Adipocyte (in vitro differentiated cells): ENCODE measurements at regions not wholly inside any gene's neighbourhood (a gene's known extent, or its start where the extent isn't known, plus 50 kb on each side); places are given as distances from the start of the nearest gene placed in this dataset.

Experiments used
- DNase-seq: peaks from one replicate; pipeline ENCODE4 v3.0.0-alpha.2; 2015; ENCODE audit warnings: low read depth
- H3K27me3 ChIP-seq: replicated peaks from 2 replicates; pipeline ENCODE4 v1.7.0; 2013; ENCODE audit warnings: mild to moderate bottlenecking, low read length, moderate library complexity; ENCODE audit not compliant: control insufficient read depth, insufficient read depth
- H3K36me3 ChIP-seq: 2 replicates; pipeline ENCODE4 v1.7.0; 2013; ENCODE audit warnings: low read length, mild to moderate bottlenecking, moderate library complexity; ENCODE audit not compliant: control insufficient read depth, insufficient read depth, severe bottlenecking
- H3K4me1 ChIP-seq: 2 replicates; pipeline ENCODE4 v1.7.0; 2013; ENCODE audit warnings: mild to moderate bottlenecking, low read length, moderate library complexity; ENCODE audit not compliant: control insufficient read depth, insufficient read depth
- H3K4me3 ChIP-seq: 2 replicates; pipeline ENCODE4 v1.7.0; 2013; ENCODE audit warnings: mild to moderate bottlenecking, low read length, moderate library complexity
- H3K9ac ChIP-seq: 2 replicates; pipeline ENCODE4 v1.7.0; 2013; ENCODE audit warnings: mild to moderate bottlenecking, low read length, moderate library complexity
- H3K9me3 ChIP-seq: 2 replicates; pipeline ENCODE4 v1.7.0; 2013; ENCODE audit warnings: mild to moderate bottlenecking, low read length, moderate library complexity; ENCODE audit not compliant: control insufficient read depth

DNA sequence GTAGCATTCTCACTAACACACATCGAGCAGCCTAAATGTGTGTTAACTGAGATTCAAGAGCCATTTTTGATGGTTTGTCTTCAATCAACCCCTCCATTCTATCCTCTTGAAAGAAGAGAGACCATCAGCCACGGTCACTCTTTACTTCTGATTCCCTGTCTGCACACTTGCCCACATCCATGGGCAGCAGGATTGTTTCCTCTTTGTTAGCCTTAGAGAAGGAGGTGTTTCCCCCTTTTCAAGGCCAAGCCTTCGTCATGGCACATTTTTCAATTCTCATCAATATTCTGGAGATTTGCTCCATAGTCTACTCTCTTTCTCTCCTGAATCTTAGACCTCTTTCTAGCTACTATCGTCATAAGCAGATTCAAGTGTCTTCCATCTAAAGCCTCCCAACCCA, 522.4 kb upstream of the NAALADL2 start:
- Histone ChIP-seq H3K9ac (no peak overlapping the region), H3K9me3 (no peaks in the 10 kb centered on the region), H3K4me3 (no peak overlapping the region), H3K36me3 (no peaks in the 10 kb centered on the region), H3K27me3 (no peaks in the 10 kb centered on the region), H3K4me1 (peaks cover 7% of the 10 kb centered on the region)
- DNase-seq, result no peak

DNA sequence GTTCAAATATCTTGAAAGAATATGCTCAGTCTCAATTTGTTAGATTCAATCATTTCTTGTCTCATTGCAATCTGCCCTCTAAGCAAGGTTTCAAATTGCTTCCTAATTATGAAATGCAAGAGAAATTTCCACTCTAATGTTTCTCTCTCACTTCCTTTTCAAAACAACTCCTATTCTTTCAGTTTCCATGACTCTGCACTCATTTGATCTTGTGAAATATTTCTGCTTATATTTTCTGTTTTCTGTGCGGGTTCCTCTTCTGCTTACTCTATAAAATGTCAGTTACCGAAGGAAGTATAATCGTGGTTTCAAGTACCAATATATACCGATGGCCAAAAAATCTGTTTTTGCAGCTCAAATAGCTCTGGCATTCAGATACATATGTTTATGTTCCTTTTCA, 521.9 kb upstream of the NAALADL2 start:
- no peaks in the 10 kb centered on the region for H3K27me3 ChIP-seq
- no peak overlapping the region for H3K4me3 ChIP-seq
- DNase-seq, result peak; percentile 58

DNA sequence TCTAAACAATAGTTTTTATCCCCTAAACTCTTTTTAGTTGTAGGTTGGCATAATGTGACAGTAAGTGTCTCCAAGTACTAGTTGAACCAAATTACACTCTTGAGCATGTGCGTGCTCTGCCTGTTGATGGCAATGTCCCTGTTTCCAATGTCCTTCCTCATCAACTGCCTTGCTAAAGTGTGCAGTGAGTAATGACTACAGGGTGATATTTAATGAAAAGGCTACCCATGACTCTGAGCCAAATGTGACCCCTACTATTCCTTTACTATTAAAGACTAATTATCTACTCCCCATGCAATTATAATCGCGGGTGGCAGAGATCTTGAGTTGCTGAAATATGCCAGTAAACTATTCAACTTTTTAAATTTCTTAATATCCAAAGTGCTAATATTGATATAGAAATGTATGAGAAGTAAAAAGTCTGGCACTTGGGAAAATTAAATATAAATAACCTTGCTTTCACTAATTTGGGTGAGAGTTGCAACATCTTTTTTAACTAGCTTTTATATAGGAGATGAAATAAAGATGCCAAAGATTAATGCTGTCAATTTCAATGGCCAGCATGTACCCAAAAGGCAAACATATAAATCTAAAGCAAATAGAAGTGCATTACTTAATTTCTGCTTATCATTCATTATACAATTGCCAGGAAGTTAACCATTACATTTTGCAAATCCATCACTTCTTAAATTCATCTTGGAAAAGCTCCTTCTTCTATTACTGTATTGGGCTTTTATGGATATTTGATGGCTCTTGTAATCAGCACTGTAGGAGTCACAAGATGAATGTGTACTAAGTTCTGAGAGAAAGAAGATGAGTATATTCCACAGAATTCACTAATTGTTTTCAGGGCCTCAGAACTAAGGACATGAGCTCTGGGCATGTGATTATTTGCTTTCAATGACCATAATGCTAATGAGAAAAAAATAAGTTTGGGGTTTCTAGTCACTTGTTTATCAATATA, 518.2 kb upstream of the NAALADL2 start:
- no peak for DNase-seq
- Histone ChIP-seq H3K27me3 (no peaks in the 10 kb centered on the region), H3K9me3 (no peaks in the 10 kb centered on the region), H3K9ac (no peak overlapping the region), H3K4me3 (no peak overlapping the region), H3K36me3 (no peaks in the 10 kb centered on the region), H3K4me1 (peaks cover 23% of the 10 kb centered on the region)

More for the DNA sequence above, 521.9 kb upstream of the NAALADL2 start:
- H3K36me3 ChIP-seq, result no peaks in the 10 kb centered on the region
- no peak overlapping the region for H3K9ac ChIP-seq
- no peaks in the 10 kb centered on the region for H3K9me3 ChIP-seq
- H3K4me1 ChIP-seq, result peaks cover 7% of the 10 kb centered on the region

DNA sequence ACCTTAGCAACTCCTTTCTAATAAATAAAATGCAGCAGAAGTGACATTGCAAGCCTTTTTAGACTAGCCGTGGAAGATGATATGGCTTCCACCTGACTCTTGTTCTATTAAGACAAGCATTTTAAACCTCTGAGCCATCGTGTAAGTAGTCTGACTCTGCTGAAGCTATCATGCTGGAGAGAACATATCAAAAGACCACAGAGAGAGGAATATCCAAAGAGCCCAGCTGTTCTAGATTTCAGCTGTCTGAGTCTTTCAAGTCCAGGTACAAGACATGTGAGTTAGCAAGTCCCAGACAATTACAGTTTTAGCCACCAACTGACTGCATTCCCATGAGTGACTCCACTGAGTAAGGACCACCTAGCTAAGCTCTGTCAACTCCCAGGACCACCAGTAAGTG, 517.0 kb upstream of the NAALADL2 start:
- DNase-seq, result no peak
- H3K4me3 ChIP-seq, result no peak overlapping the region
- H3K4me1 ChIP-seq, result peaks cover 23% of the 10 kb centered on the region
- H3K9ac ChIP-seq, result no peak overlapping the region
- H3K27me3 ChIP-seq, result no peaks in the 10 kb centered on the region
- H3K9me3 ChIP-seq, result no peaks in the 10 kb centered on the region
- no peaks in the 10 kb centered on the region for H3K36me3 ChIP-seq

DNA sequence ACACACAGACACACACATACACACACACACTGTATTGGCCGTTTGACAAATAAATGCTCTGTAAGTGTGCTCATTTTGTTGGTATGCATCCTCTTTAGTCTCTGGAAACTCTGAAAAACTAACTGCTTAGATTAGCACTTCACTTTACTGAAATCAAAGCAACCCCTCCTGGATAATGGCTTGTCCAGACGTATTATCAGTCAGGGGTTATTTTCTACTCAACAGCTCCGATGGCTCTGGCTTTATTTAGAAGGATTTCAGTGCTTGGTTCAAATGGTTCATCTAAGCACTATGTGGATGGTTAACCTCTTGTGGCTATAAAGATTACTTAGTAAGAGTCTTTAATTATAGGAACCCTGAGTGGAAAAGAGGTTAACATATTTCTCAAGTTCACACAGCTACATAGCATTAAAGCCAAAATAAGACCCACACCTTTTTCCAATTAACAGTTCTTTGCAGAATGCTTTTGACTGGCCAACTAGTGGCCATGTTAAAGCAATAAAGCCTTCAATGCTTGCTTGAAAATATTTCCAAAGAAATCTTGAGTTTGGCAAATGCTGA, 516.1 kb upstream of the NAALADL2 start:
- no peak overlapping the region for H3K4me3 ChIP-seq
- H3K9ac ChIP-seq, result no peak overlapping the region
- no peaks in the 10 kb centered on the region for H3K36me3 ChIP-seq
- peaks cover 19% of the 10 kb centered on the region for H3K4me1 ChIP-seq
- H3K27me3 ChIP-seq, result no peaks in the 10 kb centered on the region
- DNase-seq, result peak; percentile 53
- no peaks in the 10 kb centered on the region for H3K9me3 ChIP-seq

DNA sequence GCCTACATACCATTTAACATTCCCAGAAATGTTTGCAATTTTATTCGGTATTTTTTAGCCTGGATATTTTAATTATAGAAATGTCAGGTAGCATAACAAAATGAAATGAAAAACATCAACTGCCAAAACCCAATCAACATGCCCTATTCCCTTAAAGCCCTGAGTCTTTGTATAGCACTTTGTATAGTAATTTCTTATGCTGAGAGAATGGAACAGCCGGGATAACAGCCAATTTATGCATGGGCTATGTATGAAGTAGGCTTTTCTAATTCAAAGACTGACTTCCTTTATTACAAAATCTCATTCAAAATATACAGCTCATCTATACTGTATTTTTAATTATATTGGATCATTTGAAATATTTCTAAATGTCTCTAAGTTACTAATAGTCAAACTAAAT, 513.0 kb upstream of the NAALADL2 start:
- H3K36me3 ChIP-seq, result no peaks in the 10 kb centered on the region
- no peak for DNase-seq
- H3K4me1 ChIP-seq, result peaks cover 15% of the 10 kb centered on the region

DNA sequence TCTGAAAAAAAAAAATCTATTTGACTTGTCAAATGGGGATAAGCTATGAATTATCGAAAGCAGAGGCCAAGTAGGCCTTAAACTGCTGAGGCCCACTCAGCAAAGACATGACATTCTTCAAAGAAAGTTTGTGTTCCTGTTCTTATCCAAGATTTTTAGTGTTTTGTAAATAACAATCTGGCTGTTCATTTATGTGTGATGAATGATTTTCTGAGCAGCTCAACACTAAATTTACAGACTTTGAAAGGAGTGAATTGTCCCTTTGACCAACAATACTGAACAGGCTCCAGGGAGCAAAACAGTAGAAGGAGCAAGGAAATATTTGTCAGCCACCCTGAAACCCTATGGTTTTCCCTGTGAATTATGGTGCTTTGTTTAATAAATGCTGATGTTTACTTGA, 512.6 kb upstream of the NAALADL2 start:
- no peak overlapping the region for H3K9ac ChIP-seq
- H3K4me3 ChIP-seq, result no peak overlapping the region
- no peak for DNase-seq
- no peaks in the 10 kb centered on the region for H3K27me3 ChIP-seq
- H3K4me1 ChIP-seq, result peaks cover 15% of the 10 kb centered on the region
- peaks cover 2% of the 10 kb centered on the region for H3K9me3 ChIP-seq
- no peaks in the 10 kb centered on the region for H3K36me3 ChIP-seq

More for the DNA sequence above, 513.0 kb upstream of the NAALADL2 start:
- H3K4me3 ChIP-seq, result no peak overlapping the region
- no peak overlapping the region for H3K9ac ChIP-seq
- no peaks in the 10 kb centered on the region for H3K27me3 ChIP-seq
- no peaks in the 10 kb centered on the region for H3K9me3 ChIP-seq

DNA sequence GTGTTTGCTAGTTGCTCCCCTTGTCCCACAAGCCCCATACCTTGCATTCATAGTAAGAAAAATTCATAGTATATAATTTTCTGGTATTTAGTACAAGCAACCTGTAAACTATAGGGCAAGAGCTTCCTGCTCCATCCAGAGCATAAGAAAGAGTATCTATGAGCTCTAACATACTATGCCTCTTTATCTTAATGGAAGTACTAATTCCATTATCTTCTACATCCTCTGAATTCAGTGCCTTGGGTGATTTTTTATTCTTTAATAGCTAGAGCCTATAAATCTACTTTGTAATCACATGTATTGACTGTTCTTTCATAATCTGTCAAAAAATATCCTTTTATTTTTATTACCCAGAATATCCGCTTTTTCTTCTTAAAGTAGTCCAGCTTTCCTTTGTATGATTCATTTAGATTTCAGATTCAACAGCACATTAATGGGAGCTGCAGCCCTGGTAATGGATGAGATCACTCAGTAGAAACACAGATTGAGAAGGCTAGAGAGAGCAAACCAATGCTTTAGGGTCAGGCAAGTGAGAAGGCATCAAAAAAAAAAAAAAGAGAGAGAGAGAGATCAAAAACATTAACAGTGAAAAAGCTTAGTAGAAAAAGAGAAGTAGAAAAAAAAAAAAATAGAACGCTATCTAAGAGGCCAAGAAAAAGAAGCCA, 511.5 kb upstream of the NAALADL2 start:
- peaks cover 15% of the 10 kb centered on the region for H3K4me1 ChIP-seq
- no peak overlapping the region for H3K9ac ChIP-seq
- H3K36me3 ChIP-seq, result no peaks in the 10 kb centered on the region
- no peak overlapping the region for H3K4me3 ChIP-seq
- H3K9me3 ChIP-seq, result peaks cover 2% of the 10 kb centered on the region
- DNase-seq, result no peak
- H3K27me3 ChIP-seq, result no peaks in the 10 kb centered on the region

DNA sequence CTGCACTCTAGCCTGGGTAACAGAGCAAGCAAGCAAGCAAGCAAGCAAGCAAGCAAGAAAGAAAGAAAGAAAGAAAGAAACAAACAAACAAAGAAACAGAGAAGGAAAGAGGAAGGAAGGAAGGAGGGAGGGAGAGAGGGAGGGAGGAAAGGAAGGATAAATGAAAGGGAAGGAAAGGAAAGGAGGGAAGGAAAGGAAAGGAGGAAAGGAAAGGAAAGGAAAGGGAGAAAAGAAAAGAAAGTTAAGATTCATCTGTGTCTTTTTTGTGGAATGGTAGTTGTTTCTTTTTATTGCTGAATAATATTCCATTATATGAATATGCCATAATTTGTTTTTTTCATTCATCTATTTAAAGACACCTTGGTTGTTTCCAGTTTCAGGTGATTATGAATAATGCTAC, 506.9 kb upstream of the NAALADL2 start:
- Histone ChIP-seq H3K36me3 (no peaks in the 10 kb centered on the region), H3K9me3 (peaks cover 2% of the 10 kb centered on the region), H3K4me1 (no peaks in the 10 kb centered on the region), H3K9ac (no peak overlapping the region), H3K4me3 (no peak overlapping the region), H3K27me3 (no peaks in the 10 kb centered on the region)
- no peak for DNase-seq

DNA sequence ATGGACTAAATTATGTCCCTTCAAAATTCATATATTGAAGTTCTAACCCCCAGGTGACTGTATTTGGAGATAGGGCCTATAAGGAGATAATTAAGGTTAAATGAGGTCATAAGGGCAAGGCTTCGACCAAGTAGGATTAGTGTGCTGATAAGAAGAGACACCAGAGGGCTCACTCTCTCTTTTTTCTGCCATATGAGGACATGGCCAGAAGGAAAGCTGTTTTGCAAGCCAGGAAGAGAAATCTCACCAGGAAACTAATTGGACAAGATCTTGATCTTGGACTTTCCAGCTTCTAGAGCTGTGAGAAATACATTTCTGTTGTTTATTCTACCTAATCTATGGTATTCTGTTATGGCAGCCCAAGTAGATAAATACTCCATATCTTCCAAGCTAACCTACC, 503.6 kb upstream of the NAALADL2 start:
- Histone ChIP-seq H3K27me3 (no peaks in the 10 kb centered on the region), H3K4me1 (no peaks in the 10 kb centered on the region)
- no peak for DNase-seq

DNA sequence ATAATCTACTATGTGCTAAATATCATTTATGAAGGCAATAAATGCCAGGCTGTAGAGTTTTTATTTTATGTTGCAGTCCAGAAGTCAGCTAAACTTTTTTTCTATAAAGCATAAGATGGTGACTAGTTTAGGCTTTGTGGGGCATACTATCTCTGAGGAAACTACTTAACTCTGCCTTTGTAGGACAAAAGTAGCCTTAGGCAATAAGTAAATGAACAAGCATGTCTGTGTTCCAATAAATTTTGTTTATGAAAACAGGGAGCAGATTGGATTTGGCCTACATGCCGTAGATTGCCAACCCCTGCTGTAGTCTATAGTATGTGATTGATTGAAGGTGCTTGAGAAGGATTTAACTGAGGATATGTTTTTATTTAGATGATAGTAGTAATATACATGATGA, 502.5 kb upstream of the NAALADL2 start:
- Histone ChIP-seq H3K9ac (no peak overlapping the region), H3K9me3 (no peaks in the 10 kb centered on the region), H3K27me3 (no peaks in the 10 kb centered on the region), H3K4me3 (no peak overlapping the region), H3K4me1 (no peaks in the 10 kb centered on the region), H3K36me3 (no peaks in the 10 kb centered on the region)
- DNase-seq, result peak; percentile 39

More for the DNA sequence above, 503.6 kb upstream of the NAALADL2 start:
- Histone ChIP-seq H3K9me3 (peaks cover 2% of the 10 kb centered on the region), H3K36me3 (no peaks in the 10 kb centered on the region), H3K9ac (no peak overlapping the region), H3K4me3 (no peak overlapping the region)
